Esophagus muscularis mucosa (tissue), 4 donors: ENCODE measurements at regions not wholly inside any gene's neighbourhood (a gene's known extent, or its start where the extent isn't known, plus 50 kb on each side); places are given as distances from the start of the nearest gene placed in this dataset.

Experiments used
- DNase-seq: peaks from one replicate; pipeline ENCODE4 v3.0.0-alpha.2; 2017; ENCODE audit errors: extremely low spot score
- H3K27ac ChIP-seq, 4 donors: fragments of 200-600 bp; sonication (generic); replicated peaks in 1 of 4; 1 replicate in 3 of 4; 2 replicates in 1 of 4; pipeline ENCODE4 v1.5.1; 2016 to 2019; ENCODE audit warnings: mild to moderate bottlenecking in 1 of 4
- H3K27me3 ChIP-seq, 4 donors: fragments of 200-600 bp; sonication (generic); one replicate each; pipeline versions ENCODE4 v1.5.1 to v1.6.0; 2016 to 2019
- H3K36me3 ChIP-seq, 4 donors: fragments of 200-600 bp; sonication (generic); one replicate each; pipeline ENCODE4 v1.5.1; 2016 to 2019
- H3K4me1 ChIP-seq, 4 donors: fragments of 200-600 bp; sonication (generic); one replicate each; pipeline ENCODE4 v1.5.1; 2016 to 2019
- H3K4me3 ChIP-seq, 4 donors: fragments of 200-600 bp; sonication (generic); 1 replicate in 2 of 4; 2 replicates in 2 of 4; pipeline ENCODE4 v1.5.1; 2016 to 2019; ENCODE audit warnings: mild to moderate bottlenecking in 4 of 4, moderate library complexity in 1 of 4
- H3K9me3 ChIP-seq, 4 donors: fragments of 200-600 bp; sonication (generic); 1 replicate in 3 of 4; 2 replicates in 1 of 4; pipeline ENCODE4 v1.5.1; 2016 to 2019
- EP300 ChIP-seq: sonication (generic); formaldehyde crosslinking; IDR thresholded peaks from one replicate; pipeline ENCODE4 v1.6.1; 2017; ENCODE audit warnings: antibody characterized with exemption
- POLR2A ChIP-seq: fragments of 450-650 bp; IDR thresholded peaks from one replicate; pipeline ENCODE4 v1.6.1; 2017; ENCODE audit warnings: antibody characterized with exemption, moderate library complexity, mild to moderate bottlenecking, low read depth
- POLR2AphosphoS5 ChIP-seq, 2 donors: sonication (generic); formaldehyde crosslinking; IDR thresholded peaks; one replicate each; pipeline ENCODE4 v1.6.1; 2017; ENCODE audit warnings: antibody characterized with exemption in 2 of 2
- whole genome bisulfite sequencing: methylation state at CpG from one replicate; pipeline ENCODE4 v1.1.5; 2018; 5-methylcytosine and 5-hydroxymethylcytosine counted together
- intact Hi-C: fragments of 100-400 bp; cut with DNase I; formaldehyde crosslinking; loops from one replicate; pipeline ENCODE4 v1.15.1; 2023
- TF ChIP-seq, protein P1 (sequence below), 3 experiments: fragments of 200-600 bp in 2 of 3; fragments of 450-650 bp in 1 of 3; sonication (generic) in 2 of 3; IDR thresholded peaks; one replicate each; pipeline ENCODE4 v1.5.1; 2017 to 2019; ENCODE audit warnings: antibody characterized with exemption in 3 of 3, mild to moderate bottlenecking in 2 of 3, moderate library complexity in 1 of 3

GRCh38 chr21:24729568-24729967, 877.7 kb downstream of the MRPL39 start:
- DNase-seq = no peak
- peaks cover 0 to 6% (median 0%) of the 10 kb centered on the region in 4 donors for H3K4me1 ChIP-seq
- TF ChIP-seq POLR2AphosphoS5 (IDR thresholded peaks at IDR 0.05) = no peak
- no peaks in the 10 kb centered on the region for H3K9me3 ChIP-seq
- 62% methylated on average over 3 of the region's 3 CpGs for whole genome bisulfite sequencing
- H3K27me3 ChIP-seq = no peaks in the 10 kb centered on the region
- H3K27ac ChIP-seq = no peak overlapping the region
- no peak overlapping the region for H3K4me3 ChIP-seq
- intact Hi-C loops = no loop called here
- no peaks in the 10 kb centered on the region for H3K36me3 ChIP-seq

GRCh38 chr21:24727803-24728440, 879.4 kb downstream of the MRPL39 start:
- intact Hi-C loops = no loop called here
- 35% methylated on average over 4 of the region's 4 CpGs for WGBS
- Histone ChIP-seq H3K4me3 (no peak overlapping the region), H3K36me3 (no peaks in the 10 kb centered on the region), H3K27me3 (no peaks in the 10 kb centered on the region), H3K9me3 (no peaks in the 10 kb centered on the region), H3K27ac (no peak overlapping the region), H3K4me1 (peaks cover 0 to 6% (median 0%) of the 10 kb centered on the region in 4 donors)
- no peak for DNase-seq
- TF ChIP-seq POLR2A (no peak), EP300 (no peak), POLR2AphosphoS5 (IDR thresholded peaks at IDR 0.05) (no peak)
- TF ChIP-seq, protein P1, sequence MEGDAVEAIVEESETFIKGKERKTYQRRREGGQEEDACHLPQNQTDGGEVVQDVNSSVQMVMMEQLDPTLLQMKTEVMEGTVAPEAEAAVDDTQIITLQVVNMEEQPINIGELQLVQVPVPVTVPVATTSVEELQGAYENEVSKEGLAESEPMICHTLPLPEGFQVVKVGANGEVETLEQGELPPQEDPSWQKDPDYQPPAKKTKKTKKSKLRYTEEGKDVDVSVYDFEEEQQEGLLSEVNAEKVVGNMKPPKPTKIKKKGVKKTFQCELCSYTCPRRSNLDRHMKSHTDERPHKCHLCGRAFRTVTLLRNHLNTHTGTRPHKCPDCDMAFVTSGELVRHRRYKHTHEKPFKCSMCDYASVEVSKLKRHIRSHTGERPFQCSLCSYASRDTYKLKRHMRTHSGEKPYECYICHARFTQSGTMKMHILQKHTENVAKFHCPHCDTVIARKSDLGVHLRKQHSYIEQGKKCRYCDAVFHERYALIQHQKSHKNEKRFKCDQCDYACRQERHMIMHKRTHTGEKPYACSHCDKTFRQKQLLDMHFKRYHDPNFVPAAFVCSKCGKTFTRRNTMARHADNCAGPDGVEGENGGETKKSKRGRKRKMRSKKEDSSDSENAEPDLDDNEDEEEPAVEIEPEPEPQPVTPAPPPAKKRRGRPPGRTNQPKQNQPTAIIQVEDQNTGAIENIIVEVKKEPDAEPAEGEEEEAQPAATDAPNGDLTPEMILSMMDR (IDR thresholded peaks at IDR 0.05) = no peak

DNA sequence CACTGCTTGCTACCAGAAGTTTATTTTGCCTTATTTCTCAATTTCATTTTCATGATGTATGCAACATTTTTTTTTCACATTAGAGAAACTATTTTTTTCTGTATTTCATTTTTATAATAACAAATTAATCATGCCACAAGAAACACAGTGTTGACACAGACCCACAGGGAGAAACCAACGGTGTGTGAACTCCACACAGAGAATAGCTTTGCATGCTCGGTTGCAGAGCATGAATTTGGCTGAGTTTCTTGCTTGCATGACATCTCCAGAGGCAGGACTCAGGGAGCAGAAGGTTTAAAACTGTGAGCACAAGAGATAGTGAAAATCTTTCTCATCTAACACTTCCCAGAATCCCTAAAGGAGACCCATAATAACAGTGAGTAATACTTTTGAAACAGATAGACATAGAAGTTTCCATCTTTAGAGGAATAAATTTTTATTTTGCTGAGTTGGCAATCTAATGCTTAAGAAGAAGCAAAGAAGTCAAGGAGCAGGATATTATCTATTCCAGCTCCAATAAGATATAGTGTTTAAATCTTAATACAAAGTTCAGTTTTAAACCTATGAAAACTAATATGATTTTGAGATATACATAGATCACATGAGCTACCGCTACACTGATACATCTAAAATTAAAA, 890.9 kb downstream of the MRPL39 start:
- TF ChIP-seq POLR2A (no peak), POLR2AphosphoS5 (IDR thresholded peaks at IDR 0.05) (no peak)
- TF ChIP-seq, protein P1 (IDR thresholded peaks at IDR 0.05) = no peak

DNA sequence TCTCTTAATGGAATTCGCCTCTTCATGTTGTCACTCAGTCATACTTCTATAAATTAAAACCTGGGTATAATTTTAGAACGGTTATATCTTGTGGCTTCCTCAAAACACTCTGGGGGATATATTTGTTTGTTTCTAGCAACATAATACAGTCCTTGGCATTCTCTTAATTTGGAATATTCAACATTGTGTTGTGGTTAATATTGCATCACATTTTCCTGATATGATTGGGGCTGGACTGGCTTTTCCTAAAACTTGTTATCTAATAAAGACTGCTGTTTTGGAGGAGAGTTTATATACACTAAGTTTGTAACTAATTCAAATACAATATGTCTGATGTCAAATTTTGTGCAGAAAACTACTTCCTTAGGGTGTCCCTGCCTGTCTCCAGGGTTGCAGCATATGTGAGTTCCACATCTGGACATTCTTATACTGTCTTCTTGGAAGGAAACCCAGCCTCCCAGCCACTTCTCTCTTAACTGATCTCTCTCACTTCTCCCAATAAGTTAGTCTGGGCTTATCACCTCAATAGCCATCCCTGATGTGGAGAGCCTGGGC, 892.6 kb downstream of the MRPL39 start:
- intact Hi-C loops = no loop called here

More for the DNA sequence above, 890.9 kb downstream of the MRPL39 start:
- H3K36me3 ChIP-seq = no peaks in the 10 kb centered on the region
- no peaks in the 10 kb centered on the region for H3K9me3 ChIP-seq
- H3K27ac ChIP-seq = no peak overlapping the region
- H3K27me3 ChIP-seq = no peaks in the 10 kb centered on the region
- intact Hi-C loops = no loop called here
- no peak for DNase-seq
- H3K4me1 ChIP-seq = no peaks in the 10 kb centered on the region
- 51% methylated on average over 3 of the region's 3 CpGs for WGBS
- no peak overlapping the region for H3K4me3 ChIP-seq

DNA sequence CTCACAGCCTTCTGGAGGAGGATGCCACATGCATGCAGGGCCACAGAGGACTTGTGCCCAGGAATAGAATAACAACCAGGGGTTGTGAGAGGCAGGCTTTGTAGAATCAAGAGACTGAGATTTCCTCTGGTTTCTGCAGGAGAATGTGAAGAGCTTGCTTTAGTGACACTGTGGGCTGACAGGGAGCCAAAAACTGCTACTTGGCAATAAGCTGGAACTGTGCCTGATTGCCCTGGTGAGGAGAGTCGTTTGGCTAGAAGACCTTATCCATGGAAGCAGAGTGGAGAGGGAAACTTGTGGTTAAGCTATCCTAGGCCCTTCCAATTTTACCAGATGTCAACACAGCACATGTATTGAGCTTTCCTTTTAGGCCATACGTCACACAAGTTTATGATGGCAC, 902.1 kb downstream of the MRPL39 start:
- Histone ChIP-seq H3K27ac (no peak overlapping the region), H3K4me3 (no peak overlapping the region), H3K9me3 (no peaks in the 10 kb centered on the region), H3K36me3 (no peaks in the 10 kb centered on the region), H3K4me1 (no peaks in the 10 kb centered on the region), H3K27me3 (no peaks in the 10 kb centered on the region)
- no peak for TF ChIP-seq POLR2AphosphoS5 (IDR thresholded peaks at IDR 0.05)
- TF ChIP-seq POLR2A = no peak
- TF ChIP-seq, protein P1 (IDR thresholded peaks at IDR 0.05) = no peak
- no peak for TF ChIP-seq EP300
- intact Hi-C loops = no loop called here
- WGBS = 57% methylated on average over 2 of the region's 2 CpGs
- no peak for DNase-seq

More for the DNA sequence above, 892.6 kb downstream of the MRPL39 start:
- Histone ChIP-seq H3K36me3 (no peaks in the 10 kb centered on the region), H3K4me1 (no peaks in the 10 kb centered on the region), H3K27ac (no peak overlapping the region), H3K9me3 (no peaks in the 10 kb centered on the region), H3K4me3 (no peak overlapping the region), H3K27me3 (no peaks in the 10 kb centered on the region)
- 75% methylated on average over 2 of the region's 2 CpGs for WGBS
- DNase-seq = no peak
- TF ChIP-seq POLR2A = no peak
- TF ChIP-seq, protein P1 (IDR thresholded peaks at IDR 0.05) = no peak
- no peak for TF ChIP-seq EP300
- no peak for TF ChIP-seq POLR2AphosphoS5 (IDR thresholded peaks at IDR 0.05)
